ENCODE measurements at regions not wholly inside any gene's neighbourhood (a gene's known extent, or its start where the extent isn't known, plus 50 kb on each side); places are given as distances from the start of the nearest gene placed in this dataset.

GRCh38 chr14:25134184-25134583, 84.2 kb upstream of the STXBP6 start:
- DNase-seq, result no peak

GRCh38 chr14:25132732-25133422, 82.9 kb upstream of the STXBP6 start:
- DNase-seq, result peak; percentile 23

GRCh38 chr14:25132094-25132493, 82.1 kb upstream of the STXBP6 start:
- DNase-seq, result no peak

GRCh38 chr14:25122843-25123242, 72.9 kb upstream of the STXBP6 start:
- DNase-seq, result no peak

- DNase-seq, result no peak
Observed at GRCh38 chr14:25122211-25122610, 72.3 kb upstream of the STXBP6 start.

GRCh38 chr14:25121337-25122129, 71.6 kb upstream of the STXBP6 start:
- DNase-seq, result no peak

GRCh38 chr14:25120261-25120660, 70.3 kb upstream of the STXBP6 start:
- no peak for DNase-seq

GRCh38 chr14:25118671-25119070, 68.7 kb upstream of the STXBP6 start:
- no peak for DNase-seq

GRCh38 chr14:25117342-25117741, 67.4 kb upstream of the STXBP6 start:
- no peak for DNase-seq

- DNase-seq, result no peak
Observed at GRCh38 chr14:25116607-25117006, 66.7 kb upstream of the STXBP6 start.

GRCh38 chr14:25113394-25113793, 63.4 kb upstream of the STXBP6 start:
- DNase-seq, result no peak

GRCh38 chr14:25111061-25111601, 61.2 kb upstream of the STXBP6 start:
- no peak for DNase-seq

GRCh38 chr14:25110106-25110505, 60.2 kb upstream of the STXBP6 start:
- no peak for DNase-seq

- DNase-seq, result no peak
Observed at GRCh38 chr14:25108959-25109358, 59.0 kb upstream of the STXBP6 start.

GRCh38 chr14:25108291-25108690, 58.3 kb upstream of the STXBP6 start:
- no peak for DNase-seq

GRCh38 chr14:25103820-25104219, 53.9 kb upstream of the STXBP6 start:
- DNase-seq, result no peak

GRCh38 chr14:25103271-25103670, 53.3 kb upstream of the STXBP6 start:
- DNase-seq, result no peak

GRCh38 chr14:25102788-25103187, 52.8 kb upstream of the STXBP6 start:
- no peak for DNase-seq

- DNase-seq, result no peak
Observed at GRCh38 chr14:25101276-25101675, 51.3 kb upstream of the STXBP6 start.
